Stimulated activated CD8-positive, alpha-beta memory T cell treated with anti-CD3 and anti-CD28 coated beads, Interleukin-7, amount 100 ng/mL, for 48 hours (primary cell): ENCODE measurements at regions not wholly inside any gene's neighbourhood (a gene's known extent, or its start where the extent isn't known, plus 50 kb on each side); places are given as distances from the start of the nearest gene placed in this dataset.

Experiments used
- DNase-seq, 2 donors: peaks; one replicate each; pipeline ENCODE4 v3.0.0-alpha.2; 2020; ENCODE audit warnings: low read depth in 1 of 2; ENCODE audit errors: extremely low read depth in 1 of 2

- no peak for DNase-seq
Measured at GRCh38 chr17:65446838-65447526, 114.5 kb downstream of the AXIN2 start.

DNA sequence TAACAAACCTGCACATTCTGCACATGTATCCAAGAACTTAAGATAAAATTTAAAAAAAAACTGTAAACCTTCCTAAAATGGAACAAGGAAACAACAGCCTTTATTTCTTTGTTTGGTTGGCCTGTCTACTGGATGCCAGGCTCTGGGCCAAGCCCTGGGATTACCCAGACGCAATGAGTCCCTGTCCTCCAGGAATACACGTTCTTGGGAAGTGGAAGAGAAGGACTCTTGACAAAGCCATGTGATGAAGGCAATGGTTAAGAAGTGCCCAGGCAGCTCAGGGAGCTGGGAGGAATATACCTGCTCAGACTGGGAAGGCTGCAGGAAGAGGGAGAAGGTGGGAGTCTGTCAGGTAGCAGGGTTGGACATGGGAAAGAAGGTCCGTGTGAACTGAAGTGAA, 115.4 kb downstream of the AXIN2 start:
- no peak for DNase-seq

DNA sequence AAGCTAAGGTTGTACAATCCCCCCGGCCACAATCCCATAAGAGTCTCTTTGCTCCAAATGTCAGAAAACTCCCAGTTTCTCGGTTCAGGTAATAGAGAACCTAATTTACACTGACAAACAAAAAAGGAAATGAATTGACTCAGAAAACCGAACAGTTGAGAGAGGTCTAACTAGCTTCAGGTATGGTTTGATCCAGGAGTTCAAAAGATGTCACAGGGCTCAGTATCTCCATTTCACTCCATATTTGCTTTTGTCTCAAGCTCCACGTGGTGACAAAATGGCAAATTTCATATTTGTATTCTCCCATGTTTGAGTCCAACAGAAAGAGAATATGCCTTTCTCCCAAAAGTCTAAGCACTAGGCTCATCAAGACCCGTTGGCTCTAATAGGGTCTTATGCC, 117.4 kb downstream of the AXIN2 start:
- no peak for DNase-seq

- DNase-seq: no peak
Measured at GRCh38 chr17:65442691-65443090, 118.8 kb downstream of the AXIN2 start.

- no peak for DNase-seq
Measured at GRCh38 chr17:65442250-65442649, 119.2 kb downstream of the AXIN2 start.

DNA sequence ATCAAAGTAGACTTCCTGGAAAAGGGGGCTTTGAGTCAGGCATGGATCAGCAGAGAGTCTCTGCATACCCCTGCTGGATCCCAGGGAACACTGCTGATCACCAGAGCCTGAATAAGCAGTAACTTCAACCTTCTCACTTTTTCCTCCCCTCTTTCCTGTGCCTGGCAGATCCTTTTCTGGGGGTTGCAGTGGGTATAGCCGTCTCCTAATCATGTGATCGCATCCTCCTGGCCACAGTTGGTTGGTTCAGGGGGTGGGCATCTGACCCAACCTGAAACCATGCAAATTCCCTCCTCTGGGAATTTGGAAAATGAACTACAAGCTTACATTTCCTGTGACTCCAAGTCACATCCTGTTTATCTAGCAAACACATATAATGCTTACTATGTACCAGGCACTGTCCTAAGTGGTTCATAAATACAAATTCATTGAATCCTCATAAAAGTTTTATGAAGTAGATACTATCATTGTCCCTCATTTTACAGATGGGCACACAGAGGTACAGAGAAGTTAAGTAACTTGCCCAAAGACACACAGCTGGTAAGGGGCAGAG, 120.3 kb downstream of the AXIN2 start:
- DNase-seq: no peak

GRCh38 chr17:65438708-65439294, 122.6 kb downstream of the AXIN2 start:
- DNase-seq: no peak

DNA sequence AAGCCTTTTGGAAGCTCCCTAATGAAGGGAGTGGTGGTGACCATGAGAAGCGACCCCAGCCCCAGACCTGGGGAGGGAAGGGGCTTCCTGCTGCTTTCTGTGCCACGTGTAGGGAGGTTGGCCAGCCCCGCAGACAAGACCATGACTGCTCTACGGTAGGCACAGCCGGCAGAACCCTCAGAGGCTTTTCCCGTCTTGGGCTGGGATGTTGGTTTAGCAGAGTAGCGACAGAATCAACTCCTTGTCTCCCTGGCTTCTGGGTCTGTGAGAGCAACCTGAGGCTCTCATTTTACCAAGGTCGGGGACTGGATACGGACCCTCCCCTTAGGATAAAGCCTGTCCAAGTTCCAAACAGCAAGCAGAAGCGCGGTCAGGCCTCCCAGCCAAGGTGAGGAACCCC, 123.3 kb downstream of the AXIN2 start:
- DNase-seq: no peak

- no peak for DNase-seq
Measured at GRCh38 chr17:65436871-65437270, 124.6 kb downstream of the AXIN2 start.

GRCh38 chr17:65434878-65435277, 126.6 kb downstream of the AXIN2 start:
- DNase-seq: no peak

- DNase-seq: no peak
Measured at GRCh38 chr17:65434251-65434650, 127.2 kb downstream of the AXIN2 start.

- no peak for DNase-seq
Measured at GRCh38 chr17:65433592-65433991, 127.9 kb downstream of the AXIN2 start.

DNA sequence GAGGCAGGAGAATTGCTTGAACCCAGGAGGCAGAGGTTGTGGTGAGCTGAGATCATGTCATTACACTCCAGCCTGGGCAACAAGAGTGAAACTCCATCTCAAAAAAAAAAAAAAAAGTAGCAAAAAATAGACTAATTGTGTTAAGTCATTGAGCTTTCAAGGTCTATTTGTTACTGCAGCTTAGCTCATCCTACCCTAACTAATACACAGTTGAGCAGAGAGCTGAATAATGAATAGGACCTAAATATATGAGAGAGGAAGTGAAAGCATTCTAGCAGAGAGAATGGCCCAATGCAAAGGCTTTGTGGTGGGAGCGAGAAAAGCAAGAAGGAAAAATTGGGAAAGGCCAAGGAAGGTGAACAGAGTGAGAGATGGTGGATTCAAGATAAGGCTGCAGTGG, 128.3 kb downstream of the AXIN2 start:
- no peak for DNase-seq

DNA sequence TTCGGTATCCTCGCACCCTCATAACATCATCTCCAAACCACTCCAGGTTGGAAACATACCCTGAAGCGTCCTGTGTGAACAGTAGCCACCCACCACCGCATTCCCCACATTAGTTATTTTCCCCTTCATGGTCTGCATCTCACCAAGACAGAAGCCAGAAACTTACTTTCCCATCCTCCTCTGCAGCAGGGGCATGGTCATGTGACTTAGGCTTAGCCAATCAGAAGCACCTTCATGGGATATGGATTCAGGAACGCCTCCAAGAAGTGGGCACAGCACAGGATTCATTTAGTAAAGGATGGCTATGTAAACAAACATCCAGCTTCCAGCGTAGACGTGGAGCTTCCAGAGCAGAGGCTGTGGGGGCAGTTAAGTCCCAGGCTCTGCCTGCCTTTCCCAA, 130.3 kb downstream of the AXIN2 start:
- DNase-seq: no peak

DNA sequence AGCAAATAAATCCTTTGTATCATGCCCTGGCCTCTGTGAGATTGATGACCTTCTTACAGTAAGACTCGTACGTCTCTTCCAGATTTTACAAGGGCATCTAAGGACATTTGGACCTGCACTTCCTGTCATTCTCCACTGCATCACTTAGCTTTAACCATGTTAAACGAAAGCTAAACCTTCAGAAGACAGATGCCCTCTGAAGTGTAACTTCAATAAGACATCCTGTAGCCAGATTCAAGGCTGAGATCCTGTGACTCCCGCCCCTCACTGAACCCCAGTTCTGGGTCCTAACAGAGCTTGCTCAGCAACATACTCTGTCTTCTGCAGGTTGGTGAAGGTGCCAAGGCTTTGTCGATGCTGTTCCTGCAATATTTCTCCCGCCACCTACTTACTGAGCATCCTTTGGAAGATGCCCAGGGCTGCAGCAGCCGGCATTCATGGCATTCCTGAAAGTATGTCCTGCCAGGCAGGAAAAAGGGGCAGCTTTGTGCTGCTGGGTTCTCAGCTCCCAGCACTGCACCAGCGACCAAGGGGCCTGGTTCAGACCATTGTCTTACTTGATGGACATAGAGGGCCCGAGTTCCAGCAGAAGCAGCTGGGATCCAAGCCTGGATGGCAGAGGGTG, 131.1 kb downstream of the AXIN2 start:
- no peak for DNase-seq

- no peak for DNase-seq
Measured at GRCh38 chr17:65423346-65424140, 137.9 kb downstream of the AXIN2 start.

- no peak for DNase-seq
Measured at GRCh38 chr17:65418622-65419021, 142.8 kb downstream of the AXIN2 start.

GRCh38 chr17:65417406-65418221, 143.8 kb downstream of the AXIN2 start:
- DNase-seq: no peak

DNA sequence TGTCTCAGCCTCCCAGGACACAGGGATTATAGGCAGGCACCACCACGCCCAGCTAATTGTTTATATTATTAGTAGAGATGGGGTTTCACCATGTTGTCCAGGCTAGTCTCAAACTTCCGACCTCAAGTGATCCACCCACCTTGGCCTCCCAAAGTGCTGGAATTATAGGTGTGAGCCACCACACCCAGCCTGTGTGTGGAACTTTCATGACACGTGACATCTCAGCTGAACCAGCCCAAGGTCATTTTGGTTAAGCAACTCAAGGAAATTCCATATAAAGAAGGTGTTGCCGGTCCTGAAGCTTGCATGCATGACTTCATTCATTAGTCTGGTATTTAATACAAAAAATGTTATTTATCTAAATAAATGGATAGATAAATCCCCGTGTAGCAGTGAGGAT, 145.5 kb downstream of the AXIN2 start:
- no peak for DNase-seq

GRCh38 chr17:65413390-65413789, 148.1 kb downstream of the AXIN2 start:
- DNase-seq: no peak

GRCh38 chr17:65409381-65409780, 152.1 kb downstream of the AXIN2 start:
- DNase-seq: no peak
